WI38 (cell line): ENCODE measurements at regions not wholly inside any gene's neighbourhood (a gene's known extent, or its start where the extent isn't known, plus 50 kb on each side); places are given as distances from the start of the nearest gene placed in this dataset.

Experiments used
- H3K4me3 ChIP-seq: 2 replicates; pipeline ENCODE4 v1.5.1; 2011; ENCODE audit warnings: low read depth, mild to moderate bottlenecking, control low read depth, low read length
- TF ChIP-seq, protein P1 (sequence below): IDR thresholded peaks from 2 replicates; pipeline ENCODE4 v1.5.1; 2012; ENCODE audit warnings: low read depth, mild to moderate bottlenecking, control low read depth, low read length

DNA sequence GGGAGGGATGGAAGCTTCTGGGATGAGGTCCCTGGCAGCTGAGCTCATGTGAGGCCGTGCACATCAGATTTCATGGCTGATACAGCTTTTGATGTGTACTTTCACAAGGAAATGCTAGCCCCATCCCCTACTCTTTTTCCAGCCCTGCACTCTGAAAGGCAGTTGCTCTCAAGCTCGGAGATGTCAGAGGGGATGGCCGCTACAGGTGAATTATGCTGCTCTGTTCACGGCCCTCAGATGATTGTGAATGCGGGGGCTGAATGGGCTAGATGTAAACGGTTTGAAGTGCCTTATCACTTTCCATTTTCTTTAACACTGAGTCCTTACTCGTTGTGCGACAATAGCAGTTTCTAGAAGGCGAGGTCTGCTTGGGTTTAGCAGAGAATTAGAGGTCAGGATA, 88.0 kb upstream of the RASGRF1 start:
- TF ChIP-seq, protein P1, sequence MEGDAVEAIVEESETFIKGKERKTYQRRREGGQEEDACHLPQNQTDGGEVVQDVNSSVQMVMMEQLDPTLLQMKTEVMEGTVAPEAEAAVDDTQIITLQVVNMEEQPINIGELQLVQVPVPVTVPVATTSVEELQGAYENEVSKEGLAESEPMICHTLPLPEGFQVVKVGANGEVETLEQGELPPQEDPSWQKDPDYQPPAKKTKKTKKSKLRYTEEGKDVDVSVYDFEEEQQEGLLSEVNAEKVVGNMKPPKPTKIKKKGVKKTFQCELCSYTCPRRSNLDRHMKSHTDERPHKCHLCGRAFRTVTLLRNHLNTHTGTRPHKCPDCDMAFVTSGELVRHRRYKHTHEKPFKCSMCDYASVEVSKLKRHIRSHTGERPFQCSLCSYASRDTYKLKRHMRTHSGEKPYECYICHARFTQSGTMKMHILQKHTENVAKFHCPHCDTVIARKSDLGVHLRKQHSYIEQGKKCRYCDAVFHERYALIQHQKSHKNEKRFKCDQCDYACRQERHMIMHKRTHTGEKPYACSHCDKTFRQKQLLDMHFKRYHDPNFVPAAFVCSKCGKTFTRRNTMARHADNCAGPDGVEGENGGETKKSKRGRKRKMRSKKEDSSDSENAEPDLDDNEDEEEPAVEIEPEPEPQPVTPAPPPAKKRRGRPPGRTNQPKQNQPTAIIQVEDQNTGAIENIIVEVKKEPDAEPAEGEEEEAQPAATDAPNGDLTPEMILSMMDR: no peak
- H3K4me3 ChIP-seq: no peak overlapping the region

DNA sequence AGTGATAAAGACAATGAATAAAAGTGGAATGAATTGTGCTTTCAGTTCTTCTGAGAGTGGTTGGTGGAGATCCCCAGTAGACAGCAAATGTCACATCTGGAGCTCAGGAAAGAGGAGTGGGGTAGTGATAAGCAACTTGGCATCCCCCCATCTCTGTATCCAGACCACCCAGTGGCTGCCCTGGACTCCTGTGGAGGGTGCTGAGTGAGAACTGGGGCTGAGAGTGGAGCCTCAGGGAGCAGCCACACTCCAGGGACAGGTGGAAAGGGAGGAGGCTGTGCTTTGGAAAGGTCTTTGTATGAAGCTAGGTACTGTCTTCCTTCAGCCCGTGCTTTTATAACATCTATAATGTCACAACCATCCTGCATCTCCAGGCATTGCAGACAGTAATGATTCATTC, 85.6 kb upstream of the RASGRF1 start:
- no peak overlapping the region for H3K4me3 ChIP-seq
- TF ChIP-seq, protein P1: no peak

DNA sequence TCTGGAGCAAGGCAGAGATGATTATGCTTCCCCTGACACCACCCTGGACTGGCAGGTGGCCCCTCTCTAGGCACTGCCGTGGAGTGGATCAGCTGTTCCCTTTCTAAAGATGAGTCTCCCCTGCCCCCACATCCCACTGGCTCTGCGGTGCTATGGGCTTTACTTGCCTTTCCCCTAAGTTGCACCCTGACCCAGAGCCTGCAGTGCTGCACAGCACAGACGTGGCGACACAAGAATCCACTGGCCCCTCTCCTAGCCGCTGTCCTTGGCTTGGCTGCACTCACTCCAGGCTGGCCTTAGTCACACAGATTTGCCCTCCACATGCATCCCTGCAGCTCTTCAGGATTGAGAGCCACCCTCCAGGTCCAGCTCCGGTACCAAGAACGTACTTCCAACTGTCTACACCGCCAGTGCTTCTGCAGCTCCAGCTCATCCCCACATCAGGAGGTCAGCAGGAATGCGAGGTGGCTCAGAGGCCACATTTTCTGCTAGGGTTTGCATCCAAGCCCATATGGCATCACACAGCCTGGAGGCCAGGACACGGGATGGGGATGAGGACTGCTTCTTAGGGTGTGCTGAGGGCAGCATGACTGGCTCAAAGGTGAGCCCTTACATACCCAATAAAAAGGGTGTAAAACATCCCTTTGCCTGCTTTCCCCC, 82.4 kb upstream of the RASGRF1 start:
- TF ChIP-seq, protein P1: no peak
- no peak overlapping the region for H3K4me3 ChIP-seq

DNA sequence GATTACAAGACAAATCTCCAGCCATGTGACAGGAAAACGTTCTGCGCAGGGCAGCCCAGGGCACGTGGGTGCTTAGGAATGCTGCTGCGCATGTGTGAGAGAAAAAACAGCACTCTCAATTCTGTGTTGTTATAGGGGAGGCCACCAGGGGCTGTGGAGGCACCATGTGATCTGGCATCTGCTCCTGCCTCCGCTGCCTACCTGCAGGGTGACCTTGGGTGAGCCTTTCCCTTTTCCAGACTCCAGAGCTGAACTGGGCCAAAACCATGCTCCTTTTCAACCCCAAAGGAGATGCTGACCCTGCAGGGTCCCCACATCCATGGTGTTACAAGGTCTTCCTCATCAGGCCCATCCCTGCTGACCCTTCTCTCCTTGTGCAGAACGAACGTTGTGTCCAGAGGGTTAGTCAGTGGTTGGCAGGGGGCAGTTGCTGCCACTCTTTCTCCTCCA, 81.5 kb upstream of the RASGRF1 start:
- H3K4me3 ChIP-seq: no peak overlapping the region
- TF ChIP-seq, protein P1: no peak

DNA sequence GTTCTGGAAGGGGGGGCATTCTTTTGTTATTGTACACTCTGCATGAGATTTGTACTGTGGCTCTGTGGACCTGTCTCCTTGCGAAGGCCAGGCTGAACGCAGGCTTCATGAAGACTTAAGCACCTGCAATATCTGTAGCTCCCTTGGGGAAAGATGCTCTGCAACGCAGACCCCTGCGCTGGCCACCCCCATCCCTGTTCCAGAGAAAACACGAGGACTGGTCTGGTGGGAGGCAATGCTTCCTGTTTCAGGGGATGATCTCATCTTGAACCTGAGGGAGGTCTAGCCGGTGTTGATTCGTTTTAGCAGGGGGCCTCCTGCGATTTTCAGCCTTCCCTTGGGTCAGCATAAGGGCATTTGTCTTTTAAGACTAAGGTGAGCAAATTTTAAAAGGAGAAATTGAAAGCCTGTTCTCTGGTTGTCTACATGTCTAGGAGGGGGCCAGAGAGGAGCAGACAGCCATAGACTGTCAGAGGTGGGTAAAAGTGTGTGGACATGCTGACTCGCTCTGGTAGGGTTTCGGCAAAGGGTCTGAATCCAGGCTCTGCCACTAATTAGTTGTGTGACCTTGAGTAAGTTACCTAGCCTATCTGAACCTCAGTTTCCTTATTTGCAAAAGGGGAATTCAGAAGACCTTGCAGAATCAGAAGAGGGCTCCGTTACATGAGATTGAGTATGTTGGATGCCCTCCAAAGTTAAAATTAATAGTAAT, 80.9 kb upstream of the RASGRF1 start:
- no peak overlapping the region for H3K4me3 ChIP-seq
- TF ChIP-seq, protein P1: no peak

DNA sequence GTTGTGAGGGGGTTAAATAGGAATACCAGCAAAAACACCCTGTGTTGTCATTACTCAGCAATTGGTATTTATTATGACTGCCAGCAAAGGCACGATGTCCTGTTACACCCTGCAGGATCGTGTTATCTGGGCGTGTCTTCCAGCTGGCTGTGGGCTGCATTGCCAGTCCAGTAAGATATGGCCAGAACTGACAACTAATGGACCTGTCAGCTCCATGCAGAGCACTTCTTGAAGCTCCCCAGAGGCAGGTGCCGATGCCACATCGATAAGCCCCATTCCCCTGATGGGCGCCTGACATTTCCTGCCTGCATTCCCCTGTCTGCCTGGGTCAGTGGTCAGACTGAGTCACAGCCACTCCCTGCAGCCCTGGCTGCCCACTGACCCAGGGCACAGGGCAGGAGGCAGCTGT, 79.7 kb upstream of the RASGRF1 start:
- H3K4me3 ChIP-seq: no peak overlapping the region
- TF ChIP-seq, protein P1: no peak

DNA sequence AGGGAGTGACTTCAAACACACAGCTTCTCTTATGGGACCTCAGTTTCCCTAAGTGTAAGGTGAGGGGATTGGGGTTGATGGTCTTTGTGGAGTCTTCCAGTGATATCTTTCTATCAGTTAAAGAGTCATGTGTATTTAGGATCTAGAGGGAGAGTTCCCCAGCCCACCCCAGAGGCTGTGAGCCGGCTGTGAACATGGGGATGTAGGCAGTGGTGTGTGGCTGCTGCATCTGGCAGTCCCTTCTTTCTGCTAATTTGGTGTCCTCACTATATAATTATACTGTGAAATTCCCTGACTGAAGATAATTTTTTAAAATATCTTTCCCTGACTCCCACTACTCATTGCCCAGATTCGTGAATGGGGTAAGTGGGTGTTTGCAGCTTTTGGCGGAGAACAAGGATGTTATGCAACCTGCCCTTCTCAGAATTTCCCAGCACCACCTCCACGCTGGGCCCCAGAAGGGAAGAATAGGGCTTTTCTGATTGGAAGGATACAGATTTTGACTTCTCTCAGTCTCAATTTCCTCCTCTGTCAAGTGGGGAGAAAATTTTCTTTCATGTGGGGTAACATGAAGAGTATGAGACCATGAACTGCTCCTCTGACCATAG, 79.0 kb upstream of the RASGRF1 start:
- TF ChIP-seq, protein P1: no peak

More for the DNA sequence above, 79.0 kb upstream of the RASGRF1 start:
- no peak overlapping the region for H3K4me3 ChIP-seq
